ENCODE measurements at regions not wholly inside any gene's neighbourhood (a gene's known extent, or its start where the extent isn't known, plus 50 kb on each side); places are given as distances from the start of the nearest gene placed in this dataset.
"Not testable (repeated sequence)": the region's sequence is repeated elsewhere in the genome, so short reads cannot be mapped to it uniquely, and the experiment has no call there.

DNA sequence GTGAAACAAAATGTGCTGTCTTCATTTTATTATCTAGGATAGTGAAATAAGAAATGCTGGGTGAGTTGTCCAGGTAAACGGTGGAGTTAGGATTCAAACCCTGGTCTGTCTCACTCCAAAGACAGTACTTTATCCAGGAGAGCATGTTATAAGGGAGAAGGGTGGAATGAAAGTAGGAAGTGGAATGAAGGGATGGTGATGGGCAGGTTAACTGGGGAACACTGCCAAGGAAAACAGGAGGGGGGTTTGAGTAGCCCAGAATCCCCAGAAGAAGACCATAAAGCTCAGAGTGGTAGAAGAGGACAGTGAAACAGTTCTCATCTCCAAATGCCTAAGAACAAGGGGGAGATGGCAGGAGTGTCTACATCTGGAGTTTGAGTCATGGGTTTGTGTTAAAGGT lies 169.0 kb downstream of the BARX2 start:
- no peak for DNase-seq (ENCODE audit: low read depth in 6 of 9, low spot score in 9 of 9)
- Histone ChIP-seq H3K4me3 (ENCODE audit: low read length in 2 of 2) (no peak overlapping the region), H3K9me3 (ENCODE audit: control insufficient read depth in 2 of 2, insufficient read depth in 1 of 2, low read length in 1 of 2) (peaks cover 0 to 5% of the 10 kb centered on the region in 2 donors), H3K36me3 (ENCODE audit: control insufficient read depth in 2 of 2, insufficient read depth in 2 of 2, low read length in 1 of 2) (no peaks in the 10 kb centered on the region), H3K27ac (ENCODE audit: low read depth in 1 of 2, low read length in 1 of 2) (no peak overlapping the region), H3K4me1 (ENCODE audit: control insufficient read depth in 2 of 2, insufficient read depth in 2 of 2, low read length in 2 of 2) (no peaks in the 10 kb centered on the region), H3K27me3 (ENCODE audit: control insufficient read depth in 2 of 2, insufficient read depth in 1 of 2, low read length in 1 of 2) (no peaks in the 10 kb centered on the region)
- WGBS = 88% methylated on average over 1 of the region's 1 CpG

DNA sequence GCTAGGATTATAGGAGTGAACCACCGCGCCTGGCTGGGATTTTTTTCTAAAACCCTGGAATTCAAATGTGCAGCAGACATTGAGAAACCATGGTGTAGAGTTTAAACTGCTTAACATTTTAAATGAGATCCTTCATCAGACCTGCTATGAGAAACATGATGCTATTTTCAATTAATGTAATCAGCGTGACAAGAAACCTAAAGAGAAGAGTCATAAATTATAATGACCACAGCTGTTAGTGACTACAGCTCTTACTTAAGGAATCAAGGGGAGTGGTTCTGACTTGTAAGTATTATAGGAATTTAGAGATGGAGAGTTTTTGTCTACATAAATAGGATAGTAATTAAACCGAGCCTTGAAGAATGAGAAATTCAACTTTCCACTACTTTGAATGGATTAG lies 170.6 kb downstream of the BARX2 start:
- Histone ChIP-seq H3K9me3 (ENCODE audit: control insufficient read depth in 2 of 2, insufficient read depth in 1 of 2, low read length in 1 of 2) (peaks cover 0 to 6% of the 10 kb centered on the region in 2 donors), H3K27ac (ENCODE audit: low read depth in 1 of 2, low read length in 1 of 2) (no peak overlapping the region), H3K4me1 (ENCODE audit: control insufficient read depth in 2 of 2, insufficient read depth in 2 of 2, low read length in 2 of 2) (no peaks in the 10 kb centered on the region), H3K36me3 (ENCODE audit: control insufficient read depth in 2 of 2, insufficient read depth in 2 of 2, low read length in 1 of 2) (no peaks in the 10 kb centered on the region), H3K27me3 (ENCODE audit: control insufficient read depth in 2 of 2, insufficient read depth in 1 of 2, low read length in 1 of 2) (no peaks in the 10 kb centered on the region), H3K4me3 (ENCODE audit: low read length in 2 of 2) (no peak overlapping the region)
- DNase-seq (ENCODE audit: low read depth in 6 of 9, low spot score in 9 of 9) = no peak
- 93% methylated on average over 4 of the region's 4 CpGs for WGBS

DNA sequence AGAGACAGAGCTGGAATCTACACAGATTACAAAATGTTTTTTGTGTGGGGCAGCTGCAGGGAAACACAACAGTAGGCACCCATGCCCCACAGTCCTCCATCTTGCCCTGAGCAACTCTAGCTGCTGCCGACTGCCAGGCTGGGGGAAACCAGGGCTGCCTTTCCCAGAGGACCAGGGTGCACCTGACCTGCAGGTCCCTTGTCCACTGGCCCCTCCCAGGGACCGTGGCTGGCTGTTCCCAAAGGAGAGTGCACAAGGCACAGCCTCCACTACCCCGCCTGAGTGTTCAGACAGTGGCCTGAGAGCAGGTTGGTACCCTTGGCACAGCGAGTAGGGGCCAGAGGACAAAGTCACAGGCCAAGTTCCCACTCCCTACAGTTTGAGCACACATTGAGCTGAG lies 181.8 kb downstream of the BARX2 start:
- no peak overlapping the region for H3K4me3 ChIP-seq (ENCODE audit: low read length in 2 of 2)
- no peaks in the 10 kb centered on the region for H3K36me3 ChIP-seq (ENCODE audit: control insufficient read depth in 2 of 2, insufficient read depth in 2 of 2, low read length in 1 of 2)
- DNase-seq (ENCODE audit: low read depth in 6 of 9, low spot score in 9 of 9) = no peak
- H3K4me1 ChIP-seq (ENCODE audit: control insufficient read depth in 2 of 2, insufficient read depth in 2 of 2, low read length in 2 of 2) = no peaks in the 10 kb centered on the region
- no peak overlapping the region for H3K27ac ChIP-seq (ENCODE audit: low read depth in 1 of 2, low read length in 1 of 2)
- H3K27me3 ChIP-seq (ENCODE audit: control insufficient read depth in 2 of 2, insufficient read depth in 1 of 2, low read length in 1 of 2) = no peaks in the 10 kb centered on the region
- 89% methylated on average over 4 of the region's 4 CpGs for WGBS
- H3K9me3 ChIP-seq (ENCODE audit: control insufficient read depth in 2 of 2, insufficient read depth in 1 of 2, low read length in 1 of 2) = peaks cover 0 to 19% of the 10 kb centered on the region in 2 donors

- WGBS = 90% methylated on average over 3 of the region's 3 CpGs
These were observed 193.4 kb downstream of the BARX2 start for GRCh38 chr11:129569007-129569406.

GRCh38 chr11:129572667-129573066 lies 197.0 kb downstream of the BARX2 start:
- not testable (repeated sequence) for H3K27me3 ChIP-seq (ENCODE audit: control insufficient read depth in 2 of 2, insufficient read depth in 1 of 2, low read length in 1 of 2); H3K36me3 ChIP-seq (ENCODE audit: control insufficient read depth in 2 of 2, insufficient read depth in 2 of 2, low read length in 1 of 2); H3K27ac ChIP-seq (ENCODE audit: low read depth in 1 of 2, low read length in 1 of 2); DNase-seq (ENCODE audit: low read depth in 6 of 9, low spot score in 9 of 9); H3K4me3 ChIP-seq (ENCODE audit: low read length in 2 of 2); H3K4me1 ChIP-seq (ENCODE audit: control insufficient read depth in 2 of 2, insufficient read depth in 2 of 2, low read length in 2 of 2)
- peaks cover 0 to 25% of the 10 kb centered on the region in 2 donors for H3K9me3 ChIP-seq (ENCODE audit: control insufficient read depth in 2 of 2, insufficient read depth in 1 of 2, low read length in 1 of 2)
- 97% methylated on average over 8 of the region's 8 CpGs for WGBS

More at GRCh38 chr11:129569007-129569406, 193.4 kb downstream of the BARX2 start:
- no peaks in the 10 kb centered on the region for H3K27me3 ChIP-seq (ENCODE audit: control insufficient read depth in 2 of 2, insufficient read depth in 1 of 2, low read length in 1 of 2)
- H3K9me3 ChIP-seq (ENCODE audit: control insufficient read depth in 2 of 2, insufficient read depth in 1 of 2, low read length in 1 of 2) = peaks cover 0 to 18% of the 10 kb centered on the region in 2 donors
- H3K36me3 ChIP-seq (ENCODE audit: control insufficient read depth in 2 of 2, insufficient read depth in 2 of 2, low read length in 1 of 2) = no peaks in the 10 kb centered on the region
- no peaks in the 10 kb centered on the region for H3K4me1 ChIP-seq (ENCODE audit: control insufficient read depth in 2 of 2, insufficient read depth in 2 of 2, low read length in 2 of 2)
- H3K27ac ChIP-seq (ENCODE audit: low read depth in 1 of 2, low read length in 1 of 2) = no peak overlapping the region
- DNase-seq (ENCODE audit: low read depth in 6 of 9, low spot score in 9 of 9) = no peak
- H3K4me3 ChIP-seq (ENCODE audit: low read length in 2 of 2) = no peak overlapping the region

- WGBS = 94% methylated on average over 13 of the region's 13 CpGs
- no peak overlapping the region for H3K27ac ChIP-seq (ENCODE audit: low read depth in 1 of 2, low read length in 1 of 2)
- H3K36me3 ChIP-seq (ENCODE audit: control insufficient read depth in 2 of 2, insufficient read depth in 2 of 2, low read length in 1 of 2) = no peaks in the 10 kb centered on the region
- DNase-seq (ENCODE audit: low read depth in 6 of 9, low spot score in 9 of 9) = no peak
- H3K27me3 ChIP-seq (ENCODE audit: control insufficient read depth in 2 of 2, insufficient read depth in 1 of 2, low read length in 1 of 2) = no peaks in the 10 kb centered on the region
- no peaks in the 10 kb centered on the region for H3K4me1 ChIP-seq (ENCODE audit: control insufficient read depth in 2 of 2, insufficient read depth in 2 of 2, low read length in 2 of 2)
- peaks cover 0 to 25% of the 10 kb centered on the region in 2 donors for H3K9me3 ChIP-seq (ENCODE audit: control insufficient read depth in 2 of 2, insufficient read depth in 1 of 2, low read length in 1 of 2)
- no peak overlapping the region for H3K4me3 ChIP-seq (ENCODE audit: low read length in 2 of 2)
These were observed 197.5 kb downstream of the BARX2 start for GRCh38 chr11:129573161-129573560.

DNA sequence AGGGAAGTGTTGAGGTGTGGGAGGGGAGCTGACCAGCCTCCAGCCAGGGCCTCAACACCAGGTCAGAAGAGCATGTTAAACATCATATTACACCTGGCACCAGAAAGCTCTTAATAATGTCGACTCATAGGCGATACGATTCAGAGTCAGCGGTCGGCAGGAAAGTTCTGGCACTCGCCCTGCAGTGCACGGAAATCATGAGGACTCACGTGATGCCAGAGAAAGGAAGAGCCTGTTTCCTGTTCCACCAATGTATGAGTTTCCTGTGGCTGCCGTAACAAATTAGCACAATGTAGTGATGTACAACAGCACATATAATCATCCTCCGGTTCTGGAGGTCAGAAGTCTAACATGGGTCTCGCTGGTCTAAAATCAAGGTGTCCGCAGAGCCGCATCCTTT lies 198.8 kb downstream of the BARX2 start:
- Histone ChIP-seq H3K27ac (ENCODE audit: low read depth in 1 of 2, low read length in 1 of 2) (no peak overlapping the region), H3K4me3 (ENCODE audit: low read length in 2 of 2) (no peak overlapping the region), H3K36me3 (ENCODE audit: control insufficient read depth in 2 of 2, insufficient read depth in 2 of 2, low read length in 1 of 2) (no peaks in the 10 kb centered on the region), H3K27me3 (ENCODE audit: control insufficient read depth in 2 of 2, insufficient read depth in 1 of 2, low read length in 1 of 2) (no peaks in the 10 kb centered on the region), H3K9me3 (ENCODE audit: control insufficient read depth in 2 of 2, insufficient read depth in 1 of 2, low read length in 1 of 2) (peaks cover 0 to 20% of the 10 kb centered on the region in 2 donors), H3K4me1 (ENCODE audit: control insufficient read depth in 2 of 2, insufficient read depth in 2 of 2, low read length in 2 of 2) (no peaks in the 10 kb centered on the region)
- 56% methylated on average over 13 of the region's 13 CpGs for WGBS
- no peak for DNase-seq (ENCODE audit: low read depth in 6 of 9, low spot score in 9 of 9)

DNA sequence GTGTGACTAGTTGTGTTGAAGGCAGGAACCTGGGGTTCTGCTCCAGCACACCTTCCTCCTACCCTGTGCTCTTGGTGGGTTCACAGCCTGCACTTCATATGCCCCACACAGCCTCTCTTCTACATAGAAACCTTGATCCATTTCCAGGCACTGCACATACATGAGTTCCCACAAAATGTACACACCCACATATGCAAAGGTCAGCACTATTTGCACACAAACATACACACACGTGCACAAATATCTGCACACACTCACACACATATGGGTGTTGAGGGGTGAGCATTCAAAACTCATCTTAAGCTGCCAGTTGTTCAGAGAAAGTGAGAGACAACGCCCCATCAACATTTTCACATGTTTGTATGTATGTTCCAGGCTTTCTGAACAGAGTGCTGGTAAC lies 201.0 kb downstream of the BARX2 start:
- Histone ChIP-seq H3K36me3 (ENCODE audit: control insufficient read depth in 2 of 2, insufficient read depth in 2 of 2, low read length in 1 of 2) (no peaks in the 10 kb centered on the region), H3K27ac (ENCODE audit: low read depth in 1 of 2, low read length in 1 of 2) (no peak overlapping the region), H3K27me3 (ENCODE audit: control insufficient read depth in 2 of 2, insufficient read depth in 1 of 2, low read length in 1 of 2) (no peaks in the 10 kb centered on the region), H3K9me3 (ENCODE audit: control insufficient read depth in 2 of 2, insufficient read depth in 1 of 2, low read length in 1 of 2) (peaks cover 0 to 20% of the 10 kb centered on the region in 2 donors), H3K4me1 (ENCODE audit: control insufficient read depth in 2 of 2, insufficient read depth in 2 of 2, low read length in 2 of 2) (no peaks in the 10 kb centered on the region), H3K4me3 (ENCODE audit: low read length in 2 of 2) (no peak overlapping the region)
- no peak for DNase-seq (ENCODE audit: low read depth in 6 of 9, low spot score in 9 of 9)
- WGBS = 78% methylated on average over 2 of the region's 2 CpGs

- no peaks in the 10 kb centered on the region for H3K4me1 ChIP-seq (ENCODE audit: control insufficient read depth in 2 of 2, insufficient read depth in 2 of 2, low read length in 2 of 2)
- peaks cover 0 to 17% of the 10 kb centered on the region in 2 donors for H3K9me3 ChIP-seq (ENCODE audit: control insufficient read depth in 2 of 2, insufficient read depth in 1 of 2, low read length in 1 of 2)
- no peaks in the 10 kb centered on the region for H3K36me3 ChIP-seq (ENCODE audit: control insufficient read depth in 2 of 2, insufficient read depth in 2 of 2, low read length in 1 of 2)
- no peak overlapping the region for H3K4me3 ChIP-seq (ENCODE audit: low read length in 2 of 2)
- no peak overlapping the region for H3K27ac ChIP-seq (ENCODE audit: low read depth in 1 of 2, low read length in 1 of 2)
- DNase-seq (ENCODE audit: low read depth in 6 of 9, low spot score in 9 of 9) = no peak
- WGBS = 97% methylated on average over 4 of the region's 4 CpGs
- no peaks in the 10 kb centered on the region for H3K27me3 ChIP-seq (ENCODE audit: control insufficient read depth in 2 of 2, insufficient read depth in 1 of 2, low read length in 1 of 2)
These were observed 202.4 kb downstream of the BARX2 start for GRCh38 chr11:129578006-129578405.

DNA sequence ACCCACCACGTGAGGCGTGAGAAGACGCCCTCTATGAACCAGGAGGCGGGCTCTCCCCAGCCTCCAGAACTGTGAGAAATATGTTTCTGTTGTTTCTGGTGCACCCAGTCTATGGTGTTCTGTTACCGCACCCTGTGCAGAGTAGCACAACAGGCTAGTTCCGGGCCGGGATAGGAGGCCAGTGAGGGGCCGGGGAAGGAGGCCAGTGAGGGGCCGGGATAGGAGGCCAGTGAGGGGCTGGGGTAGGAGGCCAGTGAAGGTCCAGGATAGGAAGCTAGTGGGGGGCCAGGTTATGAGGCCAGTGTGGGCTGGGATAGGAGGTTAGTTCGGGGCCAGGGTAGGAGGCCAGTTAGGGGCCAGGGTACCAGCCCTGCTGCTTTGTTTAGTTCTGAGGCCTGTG lies 204.6 kb downstream of the BARX2 start:
- H3K4me1 ChIP-seq (ENCODE audit: control insufficient read depth in 2 of 2, insufficient read depth in 2 of 2, low read length in 2 of 2) = no peaks in the 10 kb centered on the region
- no peak overlapping the region for H3K4me3 ChIP-seq (ENCODE audit: low read length in 2 of 2)
- H3K9me3 ChIP-seq (ENCODE audit: control insufficient read depth in 2 of 2, insufficient read depth in 1 of 2, low read length in 1 of 2) = no peaks in the 10 kb centered on the region
- H3K36me3 ChIP-seq (ENCODE audit: control insufficient read depth in 2 of 2, insufficient read depth in 2 of 2, low read length in 1 of 2) = no peaks in the 10 kb centered on the region
- DNase-seq (ENCODE audit: low read depth in 6 of 9, low spot score in 9 of 9) = no peak
- WGBS = 95% methylated on average over 10 of the region's 10 CpGs
- no peaks in the 10 kb centered on the region for H3K27me3 ChIP-seq (ENCODE audit: control insufficient read depth in 2 of 2, insufficient read depth in 1 of 2, low read length in 1 of 2)
- no peak overlapping the region for H3K27ac ChIP-seq (ENCODE audit: low read depth in 1 of 2, low read length in 1 of 2)

Measured in thymus (tissue), 11 donors.